ENCODE measurements at regions not wholly inside any gene's neighbourhood (a gene's known extent, or its start where the extent isn't known, plus 50 kb on each side); places are given as distances from the start of the nearest gene placed in this dataset.
"Not testable (repeated sequence)": the region's sequence is repeated elsewhere in the genome, so short reads cannot be mapped to it uniquely, and the experiment has no call there.

GRCh38 chr5:34217386-34217785 is 174.4 kb upstream of the C1QTNF3 start:
- H3K9me3 Mint-ChIP-seq; H3K27ac ChIP-seq (ENCODE audit: low read depth in 1 of 2, low read length in 2 of 2); H3K4me2 ChIP-seq (replicated peaks; ENCODE audit: extremely low read depth, low read length, poor library complexity, severe bottlenecking); H3K27me3 Mint-ChIP-seq (ENCODE audit: low read depth in 3 of 3); H3K27me3 ChIP-seq (ENCODE audit: control insufficient read depth in 2 of 2, insufficient read depth in 2 of 2, low read length in 2 of 2); H3K4me3 ChIP-seq (replicated peaks in 1 of 3; ENCODE audit: low read depth in 2 of 3, low read length in 3 of 3); H2AFZ ChIP-seq (ENCODE audit: insufficient read depth, low read depth, low read length, poor library complexity, severe bottlenecking); H3K27ac Mint-ChIP-seq; H3K4me1 ChIP-seq (ENCODE audit: control insufficient read depth in 1 of 2, insufficient read depth in 2 of 2, low read length in 2 of 2); intact Hi-C loops (cut with micrococcal nuclease); H3K4me1 Mint-ChIP-seq; H3K36me3 Mint-ChIP-seq; H4K20me1 ChIP-seq (ENCODE audit: insufficient read depth, low read length); H3K9me3 ChIP-seq (replicated peaks in 1 of 2; ENCODE audit: control insufficient read depth in 1 of 2, insufficient read depth in 1 of 2, low read length in 2 of 2); DNase-seq; H3K79me2 ChIP-seq (ENCODE audit: insufficient read depth, low read length); H3K4me3 Mint-ChIP-seq; H3K9ac ChIP-seq (ENCODE audit: insufficient read depth, low read length, poor library complexity, severe bottlenecking): not testable (repeated sequence)
- peaks cover 3 to 12% of the 10 kb centered on the region in 2 donors for H3K36me3 ChIP-seq (replicated peaks in 1 of 2; ENCODE audit: control insufficient read depth in 1 of 2, insufficient read depth in 2 of 2, low read length in 2 of 2)
- WGBS (ENCODE audit: insufficient coverage), result no CpG with 5 or more reads among the region's 1 CpG

DNA sequence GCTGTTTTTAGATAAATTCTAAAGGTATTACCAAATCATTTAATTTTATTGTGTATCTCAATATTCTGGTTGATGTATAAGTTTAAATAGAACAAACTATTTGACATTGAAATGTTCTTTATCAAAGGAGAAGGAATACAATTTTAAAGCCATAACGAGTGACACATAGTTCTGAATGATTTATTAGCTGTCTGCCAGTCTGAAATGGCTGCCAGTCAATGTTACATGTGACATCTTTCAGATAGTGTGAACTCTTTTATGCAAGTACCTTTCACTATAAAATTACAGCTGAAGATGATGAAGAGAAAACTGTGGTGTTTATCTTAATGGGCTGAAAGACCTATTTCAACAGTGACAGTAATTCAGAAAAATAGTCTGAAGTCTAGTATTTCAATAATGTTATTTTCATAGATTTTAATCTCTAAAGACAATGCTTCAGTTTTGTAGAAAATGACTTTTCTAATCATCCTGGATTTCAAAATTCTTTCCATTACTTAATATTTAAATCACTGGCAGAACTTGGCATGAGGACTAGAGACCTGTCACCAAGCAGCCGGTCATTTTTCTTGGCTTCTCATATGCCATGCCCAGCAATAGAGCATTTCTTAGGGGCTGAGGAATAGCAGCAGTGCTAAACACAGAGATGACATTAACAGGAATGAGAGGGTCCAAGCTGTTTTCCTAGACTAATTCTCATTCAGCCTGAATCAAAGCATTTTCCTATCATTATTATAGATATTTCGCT is 178.5 kb upstream of the C1QTNF3 start:
- H3K27me3 Mint-ChIP-seq (ENCODE audit: low read depth in 3 of 3); H3K4me3 ChIP-seq (replicated peaks in 1 of 3; ENCODE audit: low read depth in 2 of 3, low read length in 3 of 3); H4K20me1 ChIP-seq (ENCODE audit: insufficient read depth, low read length); H3K79me2 ChIP-seq (ENCODE audit: insufficient read depth, low read length); intact Hi-C loops (cut with micrococcal nuclease); H3K36me3 Mint-ChIP-seq; H3K27ac Mint-ChIP-seq; H3K9me3 ChIP-seq (replicated peaks in 1 of 2; ENCODE audit: control insufficient read depth in 1 of 2, insufficient read depth in 1 of 2, low read length in 2 of 2); H3K4me1 Mint-ChIP-seq; H3K27me3 ChIP-seq (ENCODE audit: control insufficient read depth in 2 of 2, insufficient read depth in 2 of 2, low read length in 2 of 2); H3K36me3 ChIP-seq (replicated peaks in 1 of 2; ENCODE audit: control insufficient read depth in 1 of 2, insufficient read depth in 2 of 2, low read length in 2 of 2); H3K4me1 ChIP-seq (ENCODE audit: control insufficient read depth in 1 of 2, insufficient read depth in 2 of 2, low read length in 2 of 2); H3K9me3 Mint-ChIP-seq; H3K27ac ChIP-seq (ENCODE audit: low read depth in 1 of 2, low read length in 2 of 2); H3K9ac ChIP-seq (ENCODE audit: insufficient read depth, low read length, poor library complexity, severe bottlenecking); H3K4me2 ChIP-seq (replicated peaks; ENCODE audit: extremely low read depth, low read length, poor library complexity, severe bottlenecking); H2AFZ ChIP-seq (ENCODE audit: insufficient read depth, low read depth, low read length, poor library complexity, severe bottlenecking); H3K4me3 Mint-ChIP-seq; DNase-seq: not testable (repeated sequence)
- WGBS (ENCODE audit: insufficient coverage), result no CpG with 5 or more reads among the region's 3 CpGs

- WGBS (ENCODE audit: insufficient coverage), result no CpG with 5 or more reads among the region's 3 CpGs
- H3K4me1 Mint-ChIP-seq; H3K27ac ChIP-seq (ENCODE audit: low read depth in 1 of 2, low read length in 2 of 2); H3K36me3 Mint-ChIP-seq; intact Hi-C loops (cut with micrococcal nuclease); H3K27ac Mint-ChIP-seq; H3K79me2 ChIP-seq (ENCODE audit: insufficient read depth, low read length); H3K9ac ChIP-seq (ENCODE audit: insufficient read depth, low read length, poor library complexity, severe bottlenecking); H3K9me3 ChIP-seq (replicated peaks in 1 of 2; ENCODE audit: control insufficient read depth in 1 of 2, insufficient read depth in 1 of 2, low read length in 2 of 2); H3K27me3 ChIP-seq (ENCODE audit: control insufficient read depth in 2 of 2, insufficient read depth in 2 of 2, low read length in 2 of 2); H3K4me1 ChIP-seq (ENCODE audit: control insufficient read depth in 1 of 2, insufficient read depth in 2 of 2, low read length in 2 of 2); H3K36me3 ChIP-seq (replicated peaks in 1 of 2; ENCODE audit: control insufficient read depth in 1 of 2, insufficient read depth in 2 of 2, low read length in 2 of 2); H3K4me3 ChIP-seq (replicated peaks in 1 of 3; ENCODE audit: low read depth in 2 of 3, low read length in 3 of 3); DNase-seq; H3K4me3 Mint-ChIP-seq; H2AFZ ChIP-seq (ENCODE audit: insufficient read depth, low read depth, low read length, poor library complexity, severe bottlenecking); H3K9me3 Mint-ChIP-seq; H4K20me1 ChIP-seq (ENCODE audit: insufficient read depth, low read length); H3K4me2 ChIP-seq (replicated peaks; ENCODE audit: extremely low read depth, low read length, poor library complexity, severe bottlenecking); H3K27me3 Mint-ChIP-seq (ENCODE audit: low read depth in 3 of 3): not testable (repeated sequence)
These were observed 180.1 kb upstream of the C1QTNF3 start for GRCh38 chr5:34223158-34223557.

DNA sequence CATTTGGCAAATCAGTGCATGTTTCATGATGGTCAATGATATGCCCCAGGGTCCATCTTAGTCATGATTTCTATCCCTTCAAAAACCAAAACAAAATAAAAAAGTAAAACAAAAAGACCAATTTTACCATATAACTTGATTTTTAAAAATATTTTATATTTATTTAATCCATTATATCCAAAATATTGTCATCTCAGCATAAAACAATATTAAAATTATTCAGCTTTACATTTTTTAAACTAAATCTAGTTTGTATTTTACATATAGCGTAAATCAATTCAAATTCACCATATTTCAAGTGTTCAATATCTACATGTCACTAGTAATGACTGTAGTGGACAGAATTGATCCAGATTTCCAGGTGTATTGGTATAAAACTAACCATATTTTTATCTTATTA is 187.4 kb upstream of the C1QTNF3 start:
- H3K4me1 Mint-ChIP-seq; intact Hi-C loops (cut with micrococcal nuclease); H3K27ac Mint-ChIP-seq; H3K79me2 ChIP-seq (ENCODE audit: insufficient read depth, low read length); H4K20me1 ChIP-seq (ENCODE audit: insufficient read depth, low read length); H3K36me3 ChIP-seq (replicated peaks in 1 of 2; ENCODE audit: control insufficient read depth in 1 of 2, insufficient read depth in 2 of 2, low read length in 2 of 2); H3K27me3 Mint-ChIP-seq (ENCODE audit: low read depth in 3 of 3); DNase-seq; H3K9ac ChIP-seq (ENCODE audit: insufficient read depth, low read length, poor library complexity, severe bottlenecking); H3K27me3 ChIP-seq (ENCODE audit: control insufficient read depth in 2 of 2, insufficient read depth in 2 of 2, low read length in 2 of 2); H3K4me1 ChIP-seq (ENCODE audit: control insufficient read depth in 1 of 2, insufficient read depth in 2 of 2, low read length in 2 of 2); H3K9me3 ChIP-seq (replicated peaks in 1 of 2; ENCODE audit: control insufficient read depth in 1 of 2, insufficient read depth in 1 of 2, low read length in 2 of 2); H3K4me3 Mint-ChIP-seq; H2AFZ ChIP-seq (ENCODE audit: insufficient read depth, low read depth, low read length, poor library complexity, severe bottlenecking); H3K9me3 Mint-ChIP-seq; H3K4me3 ChIP-seq (replicated peaks in 1 of 3; ENCODE audit: low read depth in 2 of 3, low read length in 3 of 3); H3K27ac ChIP-seq (ENCODE audit: low read depth in 1 of 2, low read length in 2 of 2); H3K36me3 Mint-ChIP-seq; H3K4me2 ChIP-seq (replicated peaks; ENCODE audit: extremely low read depth, low read length, poor library complexity, severe bottlenecking): not testable (repeated sequence)
- WGBS (ENCODE audit: insufficient coverage), result no CpG with 5 or more reads among the region's 1 CpG

Data from CD14-positive monocyte (primary cell).